PC-3 (cell line): ENCODE measurements at regions not wholly inside any gene's neighbourhood (a gene's known extent, or its start where the extent isn't known, plus 50 kb on each side); places are given as distances from the start of the nearest gene placed in this dataset.
A peak's percentile ranks its signal among the peaks of the same experiment; 100 is the strongest.

Source experiments
- ATAC-seq: fragments of 200-7000 bp; cut with Tn5 transposase; 2 replicates; pipeline ENCODE4 v1.9.1; 2020; ENCODE audit warnings: mild to moderate bottlenecking, moderate library complexity
- BruUV-seq: library from RNA; stranded (reverse); fragments of 400-500 nt; replicated peaks from 2 replicates; lab custom pipeline; 2021; lab: Mats Ljungman, UMichigan
- CTCF ChIA-PET: fragments of 300-600 bp; sonication (Branson Sonifier 250); formaldehyde crosslinking; loops from one replicate; lab custom pipeline; 2022; ENCODE audit warnings: antibody characterized with exemption; lab: Charles Lee
- POLR2A ChIA-PET: fragments of 300-600 bp; sonication (Branson Sonifier 250); formaldehyde crosslinking; loops from one replicate; lab custom pipeline; 2022; ENCODE audit warnings: antibody characterized with exemption; ENCODE audit not compliant: unreplicated experiment; lab: Charles Lee
- DNase-seq: peaks from one replicate; pipeline ENCODE4 v3.0.0-alpha.2; 2015
- H2AFZ ChIP-seq: fragments of 300-600 bp; sonication (generic); 2 replicates; pipeline ENCODE4 v1.6.0; 2016; ENCODE audit warnings: antibody characterized with exemption, low read length
- H3F3A ChIP-seq: fragments of 300-600 bp; sonication (generic); one replicate; pipeline ENCODE4 v1.6.0; 2017; ENCODE audit warnings: antibody characterized with exemption, low read length, control low read depth, mild to moderate bottlenecking; ENCODE audit not compliant: unreplicated experiment
- H3K27ac ChIP-seq: fragments of 300-600 bp; sonication (generic); 2 replicates; pipeline ENCODE4 v1.5.1; 2016; ENCODE audit warnings: mild to moderate bottlenecking, low read length
- H3K27me3 ChIP-seq: fragments of 300-600 bp; sonication (generic); 2 replicates; pipeline ENCODE4 v1.6.1; 2016; ENCODE audit warnings: low read length, mixed read lengths
- H3K36me3 ChIP-seq: fragments of 300-600 bp; sonication (generic); 2 replicates; pipeline ENCODE4 v1.6.1; 2016; ENCODE audit warnings: low read depth, mixed run types, low read length, mixed read lengths
- H3K4me1 ChIP-seq: fragments of 300-600 bp; sonication (generic); 2 replicates; pipeline ENCODE4 v1.5.1; 2016; ENCODE audit warnings: low read length; ENCODE audit not compliant: insufficient read depth
- H3K4me2 ChIP-seq: fragments of 300-600 bp; sonication (generic); 2 replicates; pipeline ENCODE4 v1.6.0; 2016; ENCODE audit warnings: low read length
- H3K4me3 ChIP-seq: fragments of 300-600 bp; sonication (generic); 2 replicates; pipeline ENCODE4 v1.5.1; 2016; ENCODE audit warnings: mild to moderate bottlenecking, low read length, mixed read lengths
- H3K79me2 ChIP-seq: fragments of 300-600 bp; sonication (generic); 2 replicates; pipeline ENCODE4 v1.6.1; 2017; ENCODE audit warnings: low read length, mixed read lengths
- H3K9ac ChIP-seq: fragments of 300-600 bp; sonication (generic); 2 replicates; pipeline ENCODE4 v1.6.0; 2016; ENCODE audit warnings: mild to moderate bottlenecking, low read length
- H3K9me2 ChIP-seq: fragments of 300-600 bp; sonication (generic); replicated peaks from 2 replicates; pipeline ENCODE4 v1.6.1; 2016; ENCODE audit warnings: mixed run types, low read length, mixed read lengths
- H3K9me3 ChIP-seq: fragments of 300-600 bp; sonication (generic); 2 replicates; pipeline ENCODE4 v1.6.1; 2016; ENCODE audit warnings: low read length, mixed read lengths
- H4K20me1 ChIP-seq: fragments of 300-600 bp; sonication (generic); 2 replicates; pipeline ENCODE4 v1.6.1; 2016; ENCODE audit warnings: low read length, mixed read lengths
- EZH2 ChIP-seq: fragments of 300-600 bp; sonication (generic); IDR thresholded peaks from one replicate; pipeline ENCODE4 v1.6.1; 2017; ENCODE audit warnings: antibody characterized with exemption, mild to moderate bottlenecking, low read length; ENCODE audit not compliant: unreplicated experiment
- EZH2phosphoT487 ChIP-seq: fragments of 300-600 bp; sonication (generic); IDR thresholded peaks from 2 replicates; pipeline ENCODE4 v1.6.1; 2018; ENCODE audit warnings: mild to moderate bottlenecking, antibody characterized with exemption, low read length, borderline replicate concordance
- intact Hi-C: fragments of 100-400 bp; cut with micrococcal nuclease; formaldehyde crosslinking; loops from 2 replicates; pipeline ENCODE4 v1.9.0; 2023
- TF ChIP-seq, protein P1 (sequence below): fragments of 300-600 bp; sonication (generic); conservative IDR thresholded peaks from 2 replicates; pipeline ENCODE4 v1.5.1; 2017; ENCODE audit warnings: antibody characterized with exemption, low read depth, mild to moderate bottlenecking, low read length

DNA sequence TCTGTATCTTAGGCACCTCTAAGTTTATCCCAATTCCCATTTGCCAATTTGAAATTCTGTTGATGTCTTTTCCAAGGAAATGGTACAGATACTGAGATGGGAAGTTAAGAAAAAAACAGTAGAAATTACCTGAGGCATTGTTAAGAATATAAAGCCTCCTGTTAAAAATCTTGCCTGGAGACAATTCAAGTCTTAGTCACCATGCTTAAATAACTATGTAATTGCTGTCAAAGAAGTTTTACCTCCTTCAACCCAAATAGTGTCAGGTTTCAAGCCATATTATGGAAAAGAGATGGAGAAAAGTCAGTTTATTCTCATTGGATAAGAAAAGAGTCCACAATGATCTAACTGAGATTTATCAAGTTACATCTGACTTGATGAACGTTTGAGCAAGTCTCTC is 974.7 kb downstream of the GALC start:
- Histone ChIP-seq H3K36me3 (no peaks in the 10 kb centered on the region), H3K4me2 (no peak overlapping the region), H3K27me3 (no peaks in the 10 kb centered on the region), H4K20me1 (no peaks in the 10 kb centered on the region), H3K9ac (no peak overlapping the region), H3F3A (no peaks in the 10 kb centered on the region), H3K4me1 (no peaks in the 10 kb centered on the region), H3K27ac (no peak overlapping the region), H3K4me3 (no peak overlapping the region), H3K79me2 (no peaks in the 10 kb centered on the region), H3K9me3 (no peaks in the 10 kb centered on the region), H2AFZ (no peak overlapping the region), H3K9me2 (no peaks in the 10 kb centered on the region)
- TF ChIP-seq EZH2 (no peak), EZH2phosphoT487 (no peak)
- TF ChIP-seq, protein P1, sequence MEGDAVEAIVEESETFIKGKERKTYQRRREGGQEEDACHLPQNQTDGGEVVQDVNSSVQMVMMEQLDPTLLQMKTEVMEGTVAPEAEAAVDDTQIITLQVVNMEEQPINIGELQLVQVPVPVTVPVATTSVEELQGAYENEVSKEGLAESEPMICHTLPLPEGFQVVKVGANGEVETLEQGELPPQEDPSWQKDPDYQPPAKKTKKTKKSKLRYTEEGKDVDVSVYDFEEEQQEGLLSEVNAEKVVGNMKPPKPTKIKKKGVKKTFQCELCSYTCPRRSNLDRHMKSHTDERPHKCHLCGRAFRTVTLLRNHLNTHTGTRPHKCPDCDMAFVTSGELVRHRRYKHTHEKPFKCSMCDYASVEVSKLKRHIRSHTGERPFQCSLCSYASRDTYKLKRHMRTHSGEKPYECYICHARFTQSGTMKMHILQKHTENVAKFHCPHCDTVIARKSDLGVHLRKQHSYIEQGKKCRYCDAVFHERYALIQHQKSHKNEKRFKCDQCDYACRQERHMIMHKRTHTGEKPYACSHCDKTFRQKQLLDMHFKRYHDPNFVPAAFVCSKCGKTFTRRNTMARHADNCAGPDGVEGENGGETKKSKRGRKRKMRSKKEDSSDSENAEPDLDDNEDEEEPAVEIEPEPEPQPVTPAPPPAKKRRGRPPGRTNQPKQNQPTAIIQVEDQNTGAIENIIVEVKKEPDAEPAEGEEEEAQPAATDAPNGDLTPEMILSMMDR: no peak
- ATAC-seq: no peak
- ChIA-PET POLR2A (no interaction called here), CTCF (no interaction called here)
- intact Hi-C loops: no loop called here
- no peak for DNase-seq
- BruUV-seq: no TSS peak

- Histone ChIP-seq H3K4me2 (no peak overlapping the region), H3K4me3 (no peak overlapping the region), H3K9me2 (no peaks in the 10 kb centered on the region), H3K36me3 (no peaks in the 10 kb centered on the region), H3K27me3 (no peaks in the 10 kb centered on the region), H3F3A (no peaks in the 10 kb centered on the region), H3K9ac (no peak overlapping the region), H3K4me1 (no peaks in the 10 kb centered on the region), H3K79me2 (no peaks in the 10 kb centered on the region), H2AFZ (no peak overlapping the region), H3K27ac (no peak overlapping the region), H4K20me1 (no peaks in the 10 kb centered on the region), H3K9me3 (peaks cover 7% of the 10 kb centered on the region; the same call in 1 of the 2 replicates)
- ChIA-PET POLR2A (no interaction called here), CTCF (no interaction called here)
- intact Hi-C loops: no loop called here
- TF ChIP-seq, protein P1: no peak
- TF ChIP-seq EZH2 (no peak), EZH2phosphoT487 (no peak)
- ATAC-seq (no peak), DNase-seq (no peak)
- no TSS peak for BruUV-seq
Measured at GRCh38 chr14:87017335-87017734, 975.6 kb downstream of the GALC start.

- Histone ChIP-seq H4K20me1 (no peaks in the 10 kb centered on the region), H3K4me1 (no peaks in the 10 kb centered on the region), H3K27me3 (no peaks in the 10 kb centered on the region), H3F3A (no peaks in the 10 kb centered on the region), H3K4me3 (no peak overlapping the region), H3K9me2 (no peaks in the 10 kb centered on the region), H3K36me3 (no peaks in the 10 kb centered on the region), H3K79me2 (no peaks in the 10 kb centered on the region), H3K27ac (no peak overlapping the region), H3K4me2 (no peak overlapping the region), H2AFZ (no peak overlapping the region), H3K9ac (no peak overlapping the region), H3K9me3 (peaks cover 21% of the 10 kb centered on the region; the same call in 1 of the 2 replicates)
- CTCF ChIA-PET: no interaction called here
- ATAC-seq: no peak
- DNase-seq: no peak
- intact Hi-C loops: no loop called here
- TF ChIP-seq, protein P1: peak; percentile 35; the same call in 1 of the 2 replicates
- TF ChIP-seq EZH2 (no peak), EZH2phosphoT487 (no peak)
- no TSS peak for BruUV-seq
- POLR2A ChIA-PET: no interaction called here
Measured at GRCh38 chr14:87014856-87015255, 978.1 kb downstream of the GALC start.
